ENCODE measurements at regions not wholly inside any gene's neighbourhood (a gene's known extent, or its start where the extent isn't known, plus 50 kb on each side); places are given as distances from the start of the nearest gene placed in this dataset.

DNA sequence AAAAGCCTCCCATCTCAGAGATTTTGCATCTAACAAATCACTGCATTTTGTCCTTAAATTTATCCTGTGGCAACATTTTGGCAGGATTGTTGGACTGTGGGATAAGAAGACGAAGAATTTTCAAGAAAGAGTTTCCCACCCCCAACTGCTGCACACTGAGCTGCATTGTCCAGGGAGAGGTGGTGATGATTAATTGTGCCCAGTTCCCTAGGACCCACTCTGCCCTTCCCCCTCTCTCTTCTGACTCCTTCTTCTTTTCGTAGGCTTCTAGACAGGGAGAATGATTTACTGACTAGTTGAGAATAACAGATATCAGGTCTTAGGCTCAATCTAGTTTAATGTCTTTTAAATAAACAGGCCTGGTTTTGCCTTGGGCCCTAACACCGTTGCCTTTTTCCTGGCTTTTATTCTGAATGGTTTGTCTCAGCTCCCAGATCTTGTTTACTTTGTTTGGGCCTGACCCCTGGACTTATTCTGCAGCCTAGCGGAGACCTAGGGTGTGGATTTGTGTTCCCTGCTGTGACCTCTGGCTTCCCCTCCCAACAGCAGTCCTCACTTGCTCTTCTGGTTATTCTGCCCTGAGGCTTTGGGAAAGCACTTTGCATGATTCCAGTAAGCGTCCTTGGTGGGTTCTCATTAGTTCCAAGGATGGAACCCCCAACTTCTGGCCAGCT, 233.3 kb downstream of the INSIG2 start:
- peak; percentile 42 for DNase-seq (ENCODE audit: low spot score)

DNA sequence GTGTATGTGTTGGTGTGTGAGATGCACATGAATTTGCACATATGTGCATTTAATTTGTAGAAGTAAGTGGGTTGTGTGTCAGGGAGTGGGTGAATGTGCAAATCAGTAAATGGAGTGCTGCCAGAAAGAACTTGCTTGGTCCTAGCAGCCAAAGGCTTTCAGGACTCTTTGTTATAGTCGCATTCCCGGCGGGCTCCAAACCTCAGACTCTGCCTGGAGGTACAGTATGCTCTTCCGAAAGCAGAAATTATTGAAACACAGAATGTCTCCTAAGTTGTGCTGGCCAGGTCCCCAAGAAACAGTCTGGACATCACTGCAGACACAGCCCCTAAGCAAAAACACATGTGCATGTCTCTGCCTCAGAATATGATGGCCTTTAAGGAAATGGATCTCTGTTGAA, 232.4 kb downstream of the INSIG2 start:
- DNase-seq (ENCODE audit: low spot score): no peak

DNA sequence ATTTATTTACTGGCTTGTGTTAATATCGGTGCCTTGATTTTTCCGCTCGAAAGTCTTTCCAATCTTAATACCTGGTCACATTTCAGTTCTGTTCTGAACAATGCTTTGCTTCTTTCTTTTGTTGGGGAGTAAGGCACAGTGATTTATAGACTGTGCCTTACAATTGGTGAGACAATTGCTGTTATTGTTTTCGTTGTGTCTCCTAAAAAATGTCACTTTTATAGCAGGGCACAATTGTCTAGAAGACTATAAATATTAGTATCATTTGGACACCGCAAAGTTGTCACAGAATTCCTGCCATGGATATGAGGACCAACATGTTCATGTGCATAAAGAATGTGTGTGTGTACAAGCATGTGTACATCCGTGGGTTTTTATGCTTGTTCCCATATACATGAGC, 231.9 kb downstream of the INSIG2 start:
- no peak for DNase-seq (ENCODE audit: low spot score)

DNA sequence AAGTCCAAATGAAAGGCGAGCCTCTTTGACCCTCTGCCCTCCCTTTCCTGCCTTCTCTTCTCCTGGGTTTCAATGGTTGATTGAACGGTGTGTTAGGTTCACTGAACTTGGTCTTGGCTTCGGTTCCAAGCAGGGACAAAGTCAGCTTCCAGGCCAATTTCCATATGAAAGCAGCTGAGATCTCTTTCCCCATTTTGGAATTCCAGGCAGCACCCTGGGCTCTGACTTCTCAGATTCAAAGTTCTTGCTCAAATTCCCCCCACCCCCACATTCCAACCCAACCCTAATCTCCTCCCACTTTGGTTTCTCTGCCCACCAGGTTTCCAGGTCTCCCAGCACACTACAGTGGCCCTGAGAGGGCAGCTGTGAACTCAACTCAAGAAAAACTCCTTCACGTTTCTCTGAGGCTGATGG, 231.0 kb downstream of the INSIG2 start:
- no peak for DNase-seq (ENCODE audit: low spot score)

DNA sequence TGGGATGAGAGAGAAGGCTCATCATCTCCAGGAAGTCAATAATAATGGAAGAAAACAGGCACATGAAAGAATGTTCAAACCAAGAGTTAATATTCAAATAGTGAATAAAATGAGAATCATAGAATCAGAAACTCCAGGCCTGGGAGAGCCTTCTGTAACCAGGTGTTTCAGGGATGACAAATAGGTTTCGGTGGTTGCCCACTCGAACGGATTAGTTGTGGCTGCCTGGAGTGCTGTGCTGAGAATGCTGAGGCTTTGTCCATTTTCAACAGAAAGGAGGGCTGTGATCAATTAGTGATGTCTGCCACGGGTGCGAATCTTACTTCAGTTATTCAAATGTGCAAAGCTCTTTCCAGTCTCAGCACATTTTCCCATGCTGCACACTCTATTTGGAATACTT, 227.3 kb downstream of the INSIG2 start:
- no peak for DNase-seq (ENCODE audit: low spot score)

DNA sequence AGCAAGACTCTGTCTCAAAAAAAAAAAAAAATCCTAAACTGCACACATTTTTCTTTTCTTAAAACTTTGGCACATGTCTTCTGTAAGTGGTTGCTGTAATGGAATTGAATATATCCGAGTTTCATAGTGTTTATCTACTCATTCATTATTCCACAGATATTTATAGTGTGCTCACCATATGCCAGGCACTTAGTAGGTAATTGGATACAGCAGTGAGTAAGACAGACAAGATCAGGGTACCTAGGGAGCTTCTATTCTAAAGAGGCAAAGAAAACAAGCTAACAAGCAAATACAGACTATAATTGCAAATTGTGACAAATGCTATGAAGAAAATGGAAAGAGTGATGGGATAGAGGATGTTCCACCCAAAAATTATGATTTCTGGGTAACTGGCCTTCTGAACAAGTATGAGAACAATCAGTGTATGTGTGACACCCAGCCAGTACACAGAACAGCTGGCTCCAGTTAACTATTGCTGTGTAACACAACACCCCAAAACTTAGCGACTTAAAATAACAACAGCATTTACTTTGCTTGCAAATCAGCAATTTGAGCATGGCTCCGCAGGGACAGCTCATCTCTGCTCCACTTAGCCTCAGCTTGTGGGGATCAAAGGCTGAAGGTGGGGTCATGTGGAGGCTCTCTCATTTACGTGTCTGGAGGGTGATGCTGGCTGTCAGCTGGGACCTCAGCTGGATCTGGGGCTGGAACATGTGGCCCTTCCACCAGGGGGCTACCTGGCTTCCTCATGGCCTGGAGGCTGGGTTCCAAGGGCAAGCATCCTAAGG, 224.9 kb downstream of the INSIG2 start:
- no peak for DNase-seq (ENCODE audit: low spot score)

DNA sequence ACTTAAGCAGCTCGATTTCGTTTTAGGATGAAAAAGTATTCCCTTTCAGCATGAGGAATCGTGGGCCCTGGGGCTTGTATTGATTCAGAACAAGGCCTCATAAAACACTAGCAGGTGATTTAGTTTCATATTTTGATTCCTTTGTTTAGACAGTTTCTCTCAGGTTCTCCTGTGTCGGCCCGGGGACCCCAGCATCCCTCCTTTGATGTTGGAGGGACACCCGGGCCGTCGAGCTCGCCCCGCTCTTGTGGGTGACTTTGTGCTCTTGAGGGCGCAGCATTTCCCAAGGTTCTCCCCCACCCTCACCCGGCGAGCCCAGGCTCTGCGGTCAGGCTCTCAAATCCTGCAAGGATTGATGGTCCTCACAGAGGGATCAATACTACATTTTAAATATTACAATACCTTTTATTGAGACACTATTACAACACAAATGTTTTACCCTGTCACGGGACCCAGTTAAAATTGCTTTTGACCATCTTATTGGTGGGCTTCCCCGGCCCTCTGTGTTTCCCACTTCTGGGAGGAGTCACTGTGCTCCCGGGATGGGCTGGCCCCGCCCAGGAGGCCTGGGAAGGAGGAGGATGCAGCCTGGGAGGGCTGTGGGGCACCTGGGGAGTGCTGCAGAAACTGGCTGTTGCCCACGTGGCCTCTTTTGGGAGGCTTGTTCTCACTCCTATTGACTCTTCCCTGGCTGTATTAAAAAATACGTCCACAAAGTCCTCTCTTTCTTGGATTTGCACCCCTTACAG, 222.6 kb downstream of the INSIG2 start:
- no peak for DNase-seq (ENCODE audit: low spot score)

DNA sequence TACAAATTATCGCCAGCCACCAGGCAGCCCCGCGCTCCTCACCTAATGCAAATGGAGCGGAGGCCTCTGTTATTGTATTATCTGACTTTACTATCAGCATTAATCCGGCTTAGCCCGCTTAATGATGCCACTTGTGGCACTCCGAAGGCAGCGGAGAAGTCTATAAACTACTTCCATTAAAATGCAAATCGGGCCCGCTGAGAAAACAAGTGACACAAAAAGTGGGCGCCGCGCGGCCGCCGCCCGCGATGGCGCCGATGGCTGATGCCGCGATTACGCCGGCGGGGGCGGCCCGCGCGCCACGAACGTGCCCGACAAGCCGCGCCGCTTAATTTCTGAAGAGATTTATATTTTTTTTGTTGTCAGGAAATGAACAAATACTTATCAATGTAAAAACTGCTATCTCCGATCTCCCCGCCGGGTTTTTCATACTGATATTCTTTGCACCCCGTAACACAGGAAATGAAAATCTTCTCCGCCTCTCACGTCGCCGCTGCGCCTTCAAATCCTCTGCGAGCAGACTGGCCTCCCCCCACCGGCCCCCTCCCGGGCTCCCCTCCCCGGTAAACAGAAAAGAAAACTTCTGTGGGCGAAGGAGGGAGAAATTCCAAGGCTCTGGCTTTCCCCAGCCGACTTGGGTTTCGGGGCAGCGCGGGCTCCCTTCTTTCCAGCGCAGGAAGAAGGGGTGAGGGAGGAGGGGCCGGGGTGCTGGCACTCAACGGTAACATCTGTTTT, 221.8 kb downstream of the INSIG2 start:
- no peak for DNase-seq (ENCODE audit: low spot score)

DNA sequence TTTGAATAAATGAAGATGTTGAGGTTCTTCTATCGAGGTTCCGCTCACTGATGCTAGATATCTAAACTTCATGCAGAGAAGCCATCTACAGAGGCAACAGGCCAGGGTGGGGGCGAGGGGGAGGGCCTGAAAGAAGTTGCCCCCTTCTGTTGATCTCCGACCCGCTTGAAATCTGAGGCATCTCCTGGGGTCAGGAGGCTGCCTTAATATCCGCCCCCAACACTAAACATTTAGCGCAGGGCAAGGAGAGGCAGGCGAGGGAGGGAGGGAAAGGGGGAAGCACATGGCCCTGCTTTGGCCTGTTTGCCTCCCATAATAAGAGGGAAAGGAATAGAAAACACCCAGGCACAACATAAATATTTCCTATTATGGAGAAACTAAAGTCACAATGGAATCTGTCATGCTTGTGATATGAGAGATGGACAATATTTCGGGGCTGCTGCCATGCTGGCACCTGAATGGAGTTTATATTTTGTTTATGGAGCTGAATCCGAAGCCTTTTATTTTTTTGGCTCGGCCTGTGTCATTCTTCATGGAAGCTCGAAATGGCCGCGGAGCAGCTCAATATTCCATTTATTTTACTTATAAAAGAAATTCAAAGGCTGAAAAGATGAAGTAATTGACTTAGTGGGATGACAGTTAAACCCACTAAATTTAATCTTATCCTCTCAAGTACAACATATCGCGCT, 221.1 kb downstream of the INSIG2 start:
- DNase-seq (ENCODE audit: low spot score): no peak

DNA sequence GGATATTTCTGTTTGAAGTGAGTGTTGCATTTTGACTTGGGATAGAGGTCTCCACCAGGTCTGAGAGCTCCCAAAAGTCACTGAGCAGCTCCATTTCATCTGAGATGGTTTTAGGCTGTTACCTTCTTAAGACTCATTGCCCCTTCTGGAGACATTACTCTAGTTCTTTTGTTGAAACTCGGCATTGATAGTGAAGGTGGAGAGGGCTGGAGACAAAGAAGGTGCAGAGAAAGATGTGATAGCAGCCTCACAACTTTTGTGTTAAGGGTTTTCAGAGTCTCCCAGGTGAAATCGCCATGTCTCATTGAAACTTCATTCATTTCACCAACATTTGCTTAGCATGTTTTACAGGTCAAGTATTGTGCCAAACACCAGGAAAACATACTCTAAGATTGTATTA, 219.6 kb downstream of the INSIG2 start:
- no peak for DNase-seq (ENCODE audit: low spot score)

DNA sequence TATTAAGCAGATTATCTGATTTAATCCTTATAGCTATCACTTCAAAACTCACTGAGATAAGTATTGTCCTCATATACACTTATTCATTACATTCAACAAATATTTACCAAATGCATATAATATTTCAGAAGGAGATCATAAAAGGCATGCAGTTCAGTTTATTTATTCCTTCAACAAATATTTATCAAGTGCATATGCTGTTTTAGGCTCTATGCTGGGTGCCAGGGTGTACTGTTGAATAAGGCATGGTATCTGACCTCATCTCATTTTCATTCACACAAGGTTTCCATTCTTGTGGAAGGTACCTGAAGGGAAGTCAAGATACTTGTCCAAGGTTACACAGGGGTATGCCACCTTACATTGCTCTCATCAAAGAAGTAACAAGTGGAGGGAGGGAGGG, 213.0 kb downstream of the INSIG2 start:
- no peak for DNase-seq (ENCODE audit: low spot score)

DNA sequence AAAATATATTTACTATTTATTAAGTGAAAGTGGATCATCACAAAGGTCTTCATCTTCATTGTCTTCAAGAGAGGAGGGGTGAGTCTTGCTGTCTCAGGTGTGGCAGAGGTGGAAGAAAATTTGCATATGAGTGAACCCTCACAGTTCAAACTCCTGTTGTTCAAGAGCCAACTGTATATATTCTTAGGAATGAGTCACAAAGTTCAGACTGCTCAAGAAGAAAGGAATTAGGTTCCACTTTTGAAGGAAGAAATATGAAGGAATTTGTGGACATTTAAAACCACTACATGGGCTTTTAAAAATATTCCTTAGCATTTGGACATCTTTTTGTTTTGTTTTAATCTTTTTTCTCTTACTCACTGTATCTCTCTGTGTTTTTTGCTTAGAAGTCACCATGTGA, 212.6 kb downstream of the INSIG2 start:
- no peak for DNase-seq (ENCODE audit: low spot score)

DNA sequence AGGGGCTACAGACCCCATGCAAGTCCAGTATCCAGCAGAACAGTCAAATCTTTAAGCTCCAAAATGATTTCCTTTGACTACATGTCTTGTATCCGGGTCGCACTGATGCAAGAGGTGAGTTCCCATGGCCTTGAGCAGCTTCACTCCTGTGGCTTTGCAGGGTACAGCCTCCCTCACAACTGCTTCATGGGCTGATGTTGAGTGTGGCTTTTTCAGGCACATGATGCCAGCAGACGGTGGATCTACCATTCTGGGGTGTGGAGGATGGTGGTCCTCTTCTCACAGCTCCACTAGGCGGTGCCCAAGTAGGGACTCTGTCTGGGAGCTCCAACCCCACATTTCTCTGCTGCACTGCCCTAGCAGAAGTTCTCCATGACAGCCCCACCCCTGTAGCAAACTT, 208.4 kb downstream of the INSIG2 start:
- no peak for DNase-seq (ENCODE audit: low spot score)

DNA sequence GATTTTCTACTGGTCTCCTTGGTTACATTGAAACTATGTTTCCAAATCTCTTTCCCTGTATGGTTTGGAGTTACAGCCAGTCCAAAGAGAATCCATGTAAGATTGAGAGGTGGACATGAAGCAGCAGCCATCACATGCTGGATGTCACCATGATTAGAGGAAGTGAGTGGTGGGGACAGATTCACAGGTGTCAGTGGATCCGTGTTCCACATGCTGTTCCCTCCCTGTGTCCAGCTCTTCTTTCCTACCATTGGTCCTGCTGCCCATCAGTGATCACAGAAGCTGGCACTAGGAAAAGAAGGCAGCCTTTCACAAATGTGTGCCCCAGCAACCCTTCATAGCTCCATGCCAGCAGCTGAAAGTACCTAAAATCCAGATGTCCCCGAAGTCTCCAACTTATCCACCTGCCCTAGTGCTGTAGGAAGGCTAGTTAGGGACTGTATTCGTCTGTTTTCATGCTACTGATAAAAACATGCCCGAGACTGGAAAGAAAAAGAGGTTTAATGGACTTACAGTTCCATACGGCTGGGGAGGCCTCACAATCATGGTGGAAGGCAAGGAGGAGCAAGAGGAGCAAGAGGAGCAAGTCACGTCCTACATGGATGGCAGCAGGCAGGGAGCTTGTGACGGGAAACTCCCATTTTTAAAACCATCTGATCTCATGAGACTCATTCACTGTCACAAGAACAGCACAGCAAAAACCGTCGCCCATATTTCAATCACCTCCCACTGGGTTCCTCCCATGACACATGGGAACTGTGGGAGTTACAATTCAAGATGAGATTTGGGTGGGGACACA, 207.5 kb downstream of the INSIG2 start:
- no peak for DNase-seq (ENCODE audit: low spot score)

DNA sequence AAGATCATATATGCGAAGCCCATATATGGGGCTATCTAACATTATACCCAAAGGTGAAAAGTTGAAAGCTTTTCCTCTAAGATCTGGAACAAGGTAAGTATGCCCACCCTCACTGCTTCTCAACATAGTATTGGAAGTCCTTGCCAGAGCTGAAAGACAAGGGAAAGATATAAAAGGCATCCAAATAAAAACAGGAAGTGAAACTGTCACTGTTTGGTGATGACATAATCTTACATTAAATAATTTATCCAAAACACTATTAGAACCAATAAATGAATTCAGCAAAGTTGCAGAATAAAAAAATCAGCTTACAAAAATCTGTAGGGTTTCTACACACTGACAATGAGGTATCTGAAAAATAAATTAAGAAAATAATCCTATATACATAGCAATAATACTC, 205.8 kb downstream of the INSIG2 start:
- DNase-seq (ENCODE audit: low spot score): no peak

DNA sequence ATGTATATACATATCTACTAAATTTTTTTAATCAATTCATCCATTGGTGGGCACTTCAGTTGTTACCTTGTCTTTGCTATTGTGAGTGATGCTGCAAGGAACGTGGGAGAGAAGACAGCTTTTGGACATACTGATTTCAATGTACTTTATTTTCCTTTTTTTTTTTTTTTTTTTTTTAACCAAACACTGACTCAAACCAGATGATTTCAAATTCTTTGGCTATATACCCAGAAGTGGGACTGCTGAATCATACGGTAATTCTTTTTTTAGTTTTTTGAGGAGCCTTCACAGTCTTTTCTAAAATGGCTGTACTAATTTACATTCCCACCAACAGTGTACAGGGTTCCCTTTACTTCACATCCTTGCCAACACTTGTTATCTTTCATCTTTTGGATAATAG, 204.7 kb downstream of the INSIG2 start:
- no peak for DNase-seq (ENCODE audit: low spot score)

DNA sequence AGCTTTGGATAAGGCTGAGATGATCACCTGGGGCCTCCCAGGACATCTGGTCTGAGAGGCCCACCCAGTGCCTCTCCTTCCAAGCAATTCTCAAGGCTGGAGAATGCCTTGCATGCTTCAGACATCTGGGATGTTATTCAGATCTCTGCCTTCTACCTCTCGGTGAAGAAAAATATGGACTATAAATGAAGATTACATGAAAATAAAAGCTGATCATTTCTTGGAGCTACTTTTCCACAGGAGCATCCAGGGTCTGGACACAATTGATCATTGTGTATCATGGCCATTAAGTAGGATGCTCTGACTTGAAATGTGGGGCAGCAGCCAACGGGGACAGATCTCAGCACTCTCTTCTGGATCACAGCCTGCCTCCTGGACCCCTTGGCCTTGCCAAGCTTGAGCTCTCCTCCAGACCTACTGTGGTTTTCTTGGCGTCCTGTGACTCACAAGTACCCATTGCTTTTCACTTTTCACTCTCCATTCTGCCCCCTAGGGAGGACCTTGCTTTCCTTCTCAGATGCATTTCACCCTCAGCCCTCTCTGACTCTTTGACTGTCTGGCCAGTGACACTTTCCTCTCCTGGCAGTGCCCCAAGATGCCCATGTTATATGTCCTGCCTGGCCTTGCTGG, 203.1 kb downstream of the INSIG2 start:
- no peak for DNase-seq (ENCODE audit: low spot score)

DNA sequence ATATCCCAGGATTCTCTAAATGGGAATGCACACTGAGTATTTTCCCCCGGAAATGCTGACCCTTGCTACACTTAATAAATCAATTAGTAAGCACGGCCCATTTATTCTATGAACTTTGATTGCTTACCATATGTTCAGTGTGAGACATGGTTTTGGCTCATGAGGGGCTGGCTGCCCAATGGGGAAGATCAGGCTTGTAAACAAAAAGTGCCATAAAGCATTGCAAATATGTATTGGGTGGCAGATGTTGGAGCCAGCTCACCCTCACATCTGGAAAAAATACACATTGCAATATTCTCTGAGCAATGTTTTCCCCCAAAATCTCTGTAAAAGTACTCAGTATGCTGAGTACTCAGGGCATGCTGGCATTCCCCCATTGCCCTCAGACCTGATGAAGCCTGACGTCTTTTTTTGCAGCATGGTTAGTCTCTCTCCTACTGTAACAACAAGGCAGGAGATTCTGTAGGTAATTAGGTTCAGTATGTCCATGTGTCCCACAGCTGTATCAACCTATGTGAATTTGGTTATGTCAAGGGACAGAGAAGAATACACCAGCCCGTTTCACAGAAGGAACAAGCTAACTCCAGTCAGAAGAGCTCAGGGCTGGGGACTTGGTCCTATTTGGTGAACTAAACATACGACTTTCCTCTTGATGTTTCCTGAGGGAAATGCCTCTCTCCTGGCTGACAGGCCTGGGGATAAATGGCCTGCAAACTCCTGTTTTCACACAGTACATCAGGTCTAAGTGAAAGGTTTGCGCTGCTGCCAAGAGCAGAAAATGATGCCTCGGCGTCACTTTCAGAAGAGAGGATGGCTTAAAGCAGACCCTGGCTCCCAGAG, 202.4 kb downstream of the INSIG2 start:
- DNase-seq (ENCODE audit: low spot score): no peak

DNA sequence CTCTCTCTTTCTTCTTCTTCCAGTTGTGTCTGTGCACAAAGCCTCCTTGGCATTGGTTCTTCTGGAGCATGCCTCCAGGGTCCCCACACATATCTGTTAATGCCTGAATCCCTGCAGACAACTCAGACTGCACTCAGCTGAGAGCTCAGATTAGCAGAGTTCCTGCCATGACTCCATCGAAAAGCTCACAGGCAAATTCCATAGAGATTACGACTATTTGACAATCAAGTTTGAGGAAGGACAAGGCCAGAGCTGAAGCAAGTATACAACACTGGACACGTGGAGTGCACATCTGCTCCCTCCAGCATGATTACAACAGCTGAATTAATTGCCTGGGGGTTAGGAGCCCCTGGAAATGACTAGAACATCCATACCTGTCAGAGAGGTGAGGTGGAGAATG, 190.7 kb downstream of the INSIG2 start:
- DNase-seq (ENCODE audit: low spot score): no peak

DNA sequence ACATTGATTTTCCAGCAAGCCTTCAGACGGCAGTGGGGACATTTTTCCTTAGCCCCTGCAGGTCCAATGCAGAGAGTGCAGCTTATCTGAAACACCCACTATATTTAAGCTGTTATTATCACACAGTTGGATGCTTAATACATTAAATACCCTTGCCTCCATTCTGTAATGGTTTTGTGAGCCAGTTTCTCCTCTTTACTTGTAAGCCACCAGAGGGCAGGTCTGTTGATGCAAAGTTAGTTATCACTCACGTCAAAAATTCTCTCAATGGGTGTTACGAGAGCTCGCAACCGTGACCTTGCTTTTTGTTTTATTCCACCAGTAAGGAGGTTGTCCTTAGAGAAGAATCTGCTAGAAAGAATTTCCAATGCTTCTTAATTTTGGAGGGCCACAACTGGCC, 189.8 kb downstream of the INSIG2 start:
- DNase-seq (ENCODE audit: low spot score): no peak
